ENCODE measurements at regions not wholly inside any gene's neighbourhood (a gene's known extent, or its start where the extent isn't known, plus 50 kb on each side); places are given as distances from the start of the nearest gene placed in this dataset.

DNA sequence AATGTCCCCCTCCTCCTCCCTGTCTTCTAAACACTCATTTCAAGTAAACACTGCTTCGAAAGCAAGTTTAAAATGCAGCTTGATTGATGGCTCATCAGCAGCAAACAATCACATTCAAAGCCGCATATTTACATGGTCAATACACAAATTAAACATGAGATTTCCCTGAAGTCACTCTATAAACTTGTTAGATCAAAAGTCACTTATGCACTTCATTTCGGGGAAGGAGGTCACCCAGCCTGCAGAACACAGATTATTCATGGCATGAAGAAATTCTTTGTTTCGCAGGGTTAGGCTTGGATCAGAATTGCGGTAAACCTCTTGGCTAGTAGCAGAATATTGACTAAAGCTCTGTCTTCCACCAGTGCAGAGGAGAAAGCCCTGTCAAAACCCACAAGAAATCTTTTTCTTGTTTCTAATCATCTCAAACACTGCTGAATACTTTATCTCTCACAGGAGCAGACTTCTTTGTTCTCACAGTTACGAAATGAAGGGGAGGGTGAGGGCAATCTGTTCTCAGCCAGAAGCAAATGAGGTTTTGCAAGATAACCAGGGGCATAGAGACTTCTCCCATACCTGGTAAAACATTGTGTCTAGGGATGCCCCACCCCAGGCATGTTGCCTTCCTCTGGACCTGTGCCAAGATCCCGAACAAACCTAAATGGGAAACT, 133.3 kb upstream of the CHL1 start:
- TF ChIP-seq RAD21 (IDR thresholded peaks at IDR 0.05; ENCODE audit: low read length) (no peak), MAZ (IDR thresholded peaks at IDR 0.05; ENCODE audit: borderline replicate concordance, low read depth, low read length) (no peak), POLR2A (IDR thresholded peaks at IDR 0.05; ENCODE audit: low read depth, low read length) (no peak), NFE2L2 (IDR thresholded peaks at IDR 0.05; ENCODE audit: low read depth, low read length) (no peak), MXI1 (IDR thresholded peaks at IDR 0.05; ENCODE audit: borderline replicate concordance, low read depth, low read length) (no peak), FOS (IDR thresholded peaks at IDR 0.05; ENCODE audit: low read depth, low read length) (no peak), ELK1 (IDR thresholded peaks at IDR 0.05; ENCODE audit: borderline replicate concordance, low read depth, low read length) (no peak)
- TF ChIP-seq, protein P1, sequence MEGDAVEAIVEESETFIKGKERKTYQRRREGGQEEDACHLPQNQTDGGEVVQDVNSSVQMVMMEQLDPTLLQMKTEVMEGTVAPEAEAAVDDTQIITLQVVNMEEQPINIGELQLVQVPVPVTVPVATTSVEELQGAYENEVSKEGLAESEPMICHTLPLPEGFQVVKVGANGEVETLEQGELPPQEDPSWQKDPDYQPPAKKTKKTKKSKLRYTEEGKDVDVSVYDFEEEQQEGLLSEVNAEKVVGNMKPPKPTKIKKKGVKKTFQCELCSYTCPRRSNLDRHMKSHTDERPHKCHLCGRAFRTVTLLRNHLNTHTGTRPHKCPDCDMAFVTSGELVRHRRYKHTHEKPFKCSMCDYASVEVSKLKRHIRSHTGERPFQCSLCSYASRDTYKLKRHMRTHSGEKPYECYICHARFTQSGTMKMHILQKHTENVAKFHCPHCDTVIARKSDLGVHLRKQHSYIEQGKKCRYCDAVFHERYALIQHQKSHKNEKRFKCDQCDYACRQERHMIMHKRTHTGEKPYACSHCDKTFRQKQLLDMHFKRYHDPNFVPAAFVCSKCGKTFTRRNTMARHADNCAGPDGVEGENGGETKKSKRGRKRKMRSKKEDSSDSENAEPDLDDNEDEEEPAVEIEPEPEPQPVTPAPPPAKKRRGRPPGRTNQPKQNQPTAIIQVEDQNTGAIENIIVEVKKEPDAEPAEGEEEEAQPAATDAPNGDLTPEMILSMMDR (conservative IDR thresholded peaks at IDR 0.05; ENCODE audit: low read depth, low read length), result no peak
- TF ChIP-seq, protein P2, sequence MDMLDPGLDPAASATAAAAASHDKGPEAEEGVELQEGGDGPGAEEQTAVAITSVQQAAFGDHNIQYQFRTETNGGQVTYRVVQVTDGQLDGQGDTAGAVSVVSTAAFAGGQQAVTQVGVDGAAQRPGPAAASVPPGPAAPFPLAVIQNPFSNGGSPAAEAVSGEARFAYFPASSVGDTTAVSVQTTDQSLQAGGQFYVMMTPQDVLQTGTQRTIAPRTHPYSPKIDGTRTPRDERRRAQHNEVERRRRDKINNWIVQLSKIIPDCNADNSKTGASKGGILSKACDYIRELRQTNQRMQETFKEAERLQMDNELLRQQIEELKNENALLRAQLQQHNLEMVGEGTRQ (IDR thresholded peaks at IDR 0.05; ENCODE audit: low read depth, low read length), result no peak
